Renal cortex interstitium (tissue), 11 donors: ENCODE measurements at regions not wholly inside any gene's neighbourhood (a gene's known extent, or its start where the extent isn't known, plus 50 kb on each side); places are given as distances from the start of the nearest gene placed in this dataset.

Experiments
- DNase-seq, 11 donors: peaks; one replicate each; pipeline ENCODE4 v3.0.0-alpha.2; 2013; ENCODE audit warnings: low read depth in 9 of 11, low spot score in 4 of 11; ENCODE audit errors: extremely low read depth in 1 of 11

DNA sequence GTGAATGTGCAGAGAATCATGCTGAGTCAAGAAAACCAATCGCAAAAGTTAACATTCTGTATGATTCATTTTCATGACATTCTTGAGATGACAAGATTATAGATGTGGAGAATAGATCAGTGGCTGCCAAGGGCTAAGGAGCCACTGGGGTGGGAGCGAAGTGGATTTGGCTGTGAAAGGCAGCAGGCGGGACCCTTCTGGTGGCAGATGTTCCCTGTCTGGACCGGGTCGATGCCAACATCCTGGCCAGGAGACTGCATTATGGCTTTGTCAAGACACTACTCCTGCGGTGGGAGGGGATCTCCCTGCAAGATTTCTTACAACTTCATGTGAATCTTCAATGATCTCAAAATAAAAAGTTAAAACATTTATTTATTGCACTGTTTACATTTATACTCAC lies 427.9 kb downstream of the GALR1 start:
- DNase-seq = no peak

DNA sequence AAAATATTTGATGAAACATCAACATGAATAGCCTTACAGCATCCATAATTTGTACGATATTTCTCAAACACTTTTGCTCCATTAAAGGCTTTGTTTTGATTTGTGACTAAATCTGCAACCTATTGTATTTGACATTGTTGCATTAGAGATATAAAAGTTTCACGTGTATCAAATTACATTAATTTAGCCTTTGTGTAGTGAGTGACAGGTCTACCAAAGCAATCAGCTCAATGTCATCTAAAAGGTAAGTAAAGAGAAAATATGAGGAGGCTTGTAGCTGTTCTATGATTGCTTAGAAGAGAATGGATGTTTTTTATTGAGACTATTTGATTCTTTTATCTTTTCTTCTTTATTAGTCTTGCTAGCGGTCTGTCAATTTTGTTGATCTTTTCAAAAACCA lies 430.2 kb downstream of the GALR1 start:
- no peak for DNase-seq

DNA sequence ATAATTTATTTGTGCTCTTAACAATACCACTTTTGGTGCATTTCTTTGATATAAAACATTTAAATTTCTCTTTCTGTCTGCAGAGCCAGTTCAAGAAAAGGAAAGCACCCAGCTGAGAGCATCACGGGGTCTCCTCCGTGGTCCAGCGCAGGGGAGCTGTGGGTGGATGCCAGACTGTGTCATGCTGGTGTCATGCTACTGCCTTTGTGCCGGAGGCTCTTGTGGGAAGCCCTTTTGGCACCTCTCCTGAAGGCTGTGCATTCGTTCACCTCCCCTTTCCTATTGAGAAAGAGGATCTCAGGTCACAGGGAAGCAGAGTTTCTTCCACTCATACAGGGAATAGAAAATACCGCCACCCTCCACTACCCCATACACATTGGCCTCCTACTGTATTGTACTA lies 450.4 kb downstream of the GALR1 start:
- DNase-seq = no peak

DNA sequence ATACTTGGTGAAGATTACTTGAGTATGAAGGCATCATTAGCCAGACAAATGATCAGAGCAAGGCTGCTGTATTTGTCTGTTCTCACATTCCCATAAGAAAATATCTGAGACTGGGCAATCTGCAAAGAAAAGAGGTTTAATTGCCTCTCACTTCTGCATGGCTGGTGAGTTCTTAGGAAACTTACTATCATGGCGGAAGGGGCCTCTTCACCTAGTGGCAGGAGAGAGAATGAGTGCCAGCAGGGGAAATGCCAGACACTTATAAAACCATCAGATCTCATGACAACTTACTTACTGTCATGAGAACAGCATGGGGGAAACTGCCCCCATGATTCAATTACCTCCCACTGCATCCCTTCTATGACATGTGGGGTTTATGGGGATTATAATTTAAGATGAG lies 452.3 kb downstream of the GALR1 start:
- no peak for DNase-seq

GRCh38 chr18:77702686-77703085 lies 453.0 kb downstream of the GALR1 start:
- peak in 9 of 11 donors; percentile 1 to 18 (median 11) for DNase-seq

GRCh38 chr18:77705301-77705700 lies 455.7 kb downstream of the GALR1 start:
- no peak for DNase-seq

GRCh38 chr18:77708826-77709506 lies 459.3 kb downstream of the GALR1 start:
- DNase-seq = no peak

- DNase-seq = no peak
Observed at GRCh38 chr18:77711096-77711495, 461.4 kb downstream of the GALR1 start.

DNA sequence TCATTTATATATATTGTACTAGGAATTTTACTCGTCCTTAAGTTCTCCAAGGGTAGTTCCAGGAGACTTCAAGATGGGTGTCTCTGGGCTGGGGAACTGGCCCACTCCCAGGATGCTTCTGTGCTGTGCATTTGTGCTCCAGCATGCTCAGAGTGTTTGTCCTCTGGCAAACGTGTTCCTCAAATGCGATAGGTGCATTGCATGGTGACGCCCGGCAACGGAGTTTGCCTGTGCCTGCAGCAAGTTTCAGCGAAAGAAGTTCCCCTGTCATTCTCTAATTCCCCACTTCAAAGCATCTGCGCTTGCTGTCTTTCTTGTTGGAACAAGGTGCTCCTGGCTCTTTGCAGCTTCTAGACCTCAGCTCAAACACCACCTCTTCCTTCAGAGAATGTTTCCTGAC lies 465.1 kb downstream of the GALR1 start:
- no peak for DNase-seq

- DNase-seq = no peak
Observed at GRCh38 chr18:77716282-77716681, 466.6 kb downstream of the GALR1 start.

DNA sequence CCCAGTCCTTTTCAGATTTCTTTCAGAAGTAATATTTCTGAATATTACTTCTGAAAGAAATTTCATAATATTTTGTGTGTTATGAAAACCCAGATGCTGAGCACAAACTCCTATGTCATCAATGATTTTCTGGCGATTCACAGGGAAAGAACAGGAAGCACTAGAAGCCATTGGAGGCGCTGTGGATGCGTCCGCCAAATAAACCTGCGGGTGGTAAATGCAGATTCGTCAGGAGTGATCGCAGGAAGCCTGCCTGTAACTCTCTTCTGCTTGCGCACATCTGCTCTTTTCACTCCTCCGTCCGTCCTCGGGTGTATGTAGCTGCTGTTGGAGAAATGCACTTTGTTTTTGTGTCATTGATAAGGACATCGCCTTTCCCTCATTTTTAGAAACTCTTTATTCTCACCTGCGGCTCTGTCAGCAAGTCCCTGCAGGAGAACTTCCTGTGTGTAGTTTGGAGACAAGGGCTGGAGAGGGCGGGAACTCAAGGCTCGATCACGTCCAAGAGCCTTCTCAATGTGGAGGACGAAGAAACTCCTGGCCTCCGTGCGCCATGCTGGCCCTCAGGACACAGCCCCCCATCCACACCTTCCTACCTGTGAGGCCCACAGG lies 483.8 kb downstream of the GALR1 start:
- no peak for DNase-seq

- DNase-seq = no peak
Observed at GRCh38 chr18:77736842-77737241, 487.2 kb downstream of the GALR1 start.

DNA sequence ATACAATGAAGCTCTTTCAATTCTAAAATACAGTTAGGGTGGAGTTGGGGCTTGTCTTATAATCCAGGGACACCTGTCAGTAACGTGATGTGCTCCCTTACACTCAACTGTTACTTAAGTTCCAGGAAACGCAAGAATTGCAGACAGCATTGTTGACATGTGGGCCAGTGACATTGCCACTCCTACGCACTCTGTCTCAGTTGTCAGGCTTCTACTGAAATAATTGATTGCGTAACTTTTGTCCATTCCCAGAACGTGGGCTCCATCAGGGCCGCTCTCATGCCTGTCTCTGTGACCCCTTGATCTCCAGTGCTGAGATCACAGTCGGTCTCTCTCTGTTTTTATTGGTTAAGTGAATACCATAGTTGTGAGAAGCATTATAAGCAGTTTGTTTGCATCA lies 487.8 kb downstream of the GALR1 start:
- peak in 3 of 11 donors; percentile 2 to 24 (median 6) for DNase-seq

DNA sequence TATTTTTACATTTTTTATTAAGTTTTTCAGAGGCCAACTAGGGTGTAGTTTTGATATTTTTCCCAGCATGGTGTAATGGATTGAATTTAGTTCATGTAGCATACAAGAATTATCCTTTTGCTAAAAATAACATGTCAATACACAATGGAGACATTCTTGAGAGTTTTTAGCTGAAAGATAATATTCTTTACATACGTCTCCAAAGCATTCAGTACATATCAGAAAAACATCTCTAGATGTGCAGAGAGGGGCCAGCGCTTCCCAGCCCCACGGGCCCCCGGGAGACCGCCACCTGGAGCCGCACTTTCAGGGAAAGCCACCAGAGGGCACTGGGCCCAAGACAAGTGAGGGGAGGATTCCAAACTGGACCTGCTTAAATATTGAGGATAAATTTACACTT lies 499.4 kb downstream of the GALR1 start:
- DNase-seq = peak in 1 of 11 donors; percentile 3

DNA sequence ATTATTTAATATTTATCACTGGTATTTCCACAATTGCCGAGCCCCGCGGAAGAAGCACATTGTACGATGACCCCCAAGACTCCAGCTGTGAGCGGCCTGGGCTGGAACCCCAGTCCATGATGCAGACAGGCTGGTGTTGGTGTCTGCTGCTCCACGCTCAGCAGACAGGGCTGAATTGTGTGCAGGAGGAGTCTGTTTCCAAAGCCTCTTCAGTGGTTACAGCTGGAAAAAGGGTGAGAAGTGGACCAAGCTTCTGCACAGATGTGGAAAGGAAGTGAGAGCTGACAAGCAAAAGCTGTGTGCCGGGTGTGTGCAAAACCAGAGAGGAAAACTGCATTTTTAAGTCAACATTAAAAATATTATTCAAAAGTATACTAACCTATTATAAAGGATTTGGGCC lies 500.4 kb downstream of the GALR1 start:
- no peak for DNase-seq

DNA sequence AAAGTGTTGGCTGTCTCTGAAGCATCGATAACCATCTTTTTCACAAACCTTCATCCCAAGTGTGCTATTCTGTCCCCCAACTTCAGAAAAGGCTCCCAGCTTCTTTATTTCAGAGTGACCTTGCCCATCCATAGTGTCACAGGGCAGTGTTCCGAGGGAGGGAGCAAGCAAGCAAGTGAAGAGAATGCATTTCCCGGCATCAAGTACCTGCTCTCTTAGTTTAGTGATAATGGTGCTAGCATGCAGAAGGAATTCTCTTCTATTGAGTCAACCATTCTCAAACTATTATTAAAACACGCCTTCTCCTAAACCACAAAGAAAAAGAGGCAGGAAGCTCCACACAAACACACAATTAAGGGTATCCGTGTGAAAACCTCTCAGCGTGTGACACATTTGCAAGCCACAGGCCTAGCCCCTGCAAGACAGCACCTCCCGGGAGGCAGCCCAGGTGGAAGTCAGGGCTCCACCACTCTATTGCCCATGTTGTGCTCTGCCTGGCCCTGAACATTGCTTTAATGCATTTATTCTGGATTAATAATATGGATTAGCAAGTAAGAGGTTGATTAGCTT lies 504.9 kb downstream of the GALR1 start:
- DNase-seq = no peak

GRCh38 chr18:77755187-77755586 lies 505.5 kb downstream of the GALR1 start:
- no peak for DNase-seq

DNA sequence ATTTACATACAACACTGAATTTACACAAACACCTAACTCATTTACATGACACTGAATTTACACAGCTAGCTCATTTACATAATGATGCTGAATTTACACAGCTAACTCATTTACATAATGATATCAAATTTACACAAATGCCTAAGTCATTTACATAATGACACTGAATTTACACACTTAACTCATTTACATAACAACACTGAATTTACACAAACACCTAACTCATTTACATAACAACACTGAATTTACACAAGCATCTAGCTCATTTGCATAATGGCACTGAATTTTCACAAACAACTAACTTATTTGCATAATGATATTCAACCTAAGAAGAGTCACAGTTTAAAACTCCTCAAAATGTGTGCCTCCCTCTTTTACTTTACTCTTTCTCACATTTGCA lies 511.7 kb downstream of the GALR1 start:
- DNase-seq = no peak

DNA sequence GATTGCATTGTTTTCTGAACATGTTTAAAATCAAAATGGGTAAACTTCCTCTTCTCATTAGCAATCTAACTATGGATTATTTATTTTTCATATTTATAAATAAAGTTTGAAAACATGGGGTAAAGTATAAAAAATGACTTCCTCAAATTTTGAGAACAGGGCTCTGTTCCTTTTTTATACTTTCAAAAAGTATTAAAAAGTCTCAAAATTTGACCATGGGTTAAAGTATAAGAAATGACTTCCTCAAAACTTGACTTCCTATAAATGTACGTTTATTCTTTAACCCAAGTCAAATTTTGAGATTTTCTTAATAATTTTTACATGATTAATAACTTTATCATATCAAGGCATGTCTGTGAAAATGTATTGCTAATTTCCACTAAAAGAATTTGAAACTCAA lies 512.4 kb downstream of the GALR1 start:
- no peak for DNase-seq

DNA sequence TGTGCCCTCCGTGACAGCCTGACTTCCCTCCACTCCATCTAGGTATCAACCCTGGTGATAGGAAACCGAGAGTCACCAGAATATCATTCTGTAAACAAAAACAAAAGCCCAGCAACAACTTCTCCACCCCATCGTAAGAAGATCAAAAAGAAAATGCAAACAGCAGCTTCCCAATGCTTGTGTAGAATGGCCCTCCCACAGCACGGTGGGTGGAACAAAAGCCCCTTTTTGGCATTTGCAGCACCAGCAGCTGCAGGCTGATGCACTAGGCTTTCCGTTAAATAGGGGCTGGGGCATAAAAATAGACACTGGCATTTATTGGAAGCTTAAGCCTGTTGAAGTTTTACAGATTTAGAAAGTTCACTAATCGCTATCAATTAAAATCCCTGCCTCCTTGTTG lies 513.0 kb downstream of the GALR1 start:
- no peak for DNase-seq
